Fibroblast of lung (primary cell): ENCODE measurements at regions not wholly inside any gene's neighbourhood (a gene's known extent, or its start where the extent isn't known, plus 50 kb on each side); places are given as distances from the start of the nearest gene placed in this dataset.

Experiments used
- CTCF ChIP-seq, 2 donors: IDR thresholded peaks in 1 of 2; conservative IDR thresholded peaks in 1 of 2; 1 replicate in 1 of 2; 2 replicates in 1 of 2; pipeline ENCODE4 v1.5.1; 2011 to 2012; ENCODE audit warnings: low read length in 2 of 2, control low read depth in 1 of 2, inconsistent platforms in 1 of 2, low read depth in 1 of 2, mild to moderate bottlenecking in 1 of 2
- EZH2 ChIP-seq: IDR thresholded peaks from 2 replicates; pipeline ENCODE4 v1.5.1; 2012; ENCODE audit warnings: low read length, control low read depth, mild to moderate bottlenecking; ENCODE audit errors: missing control alignments

- TF ChIP-seq CTCF (conservative IDR thresholded peaks at IDR 0.05 in 1 of 2, IDR thresholded peaks at IDR 0.05 in 1 of 2; ENCODE audit: low read depth in 1 of 2, low read length in 2 of 2) (no peak), EZH2 (no peak)
Observed at GRCh38 chr20:48034751-48035150, 249.5 kb upstream of the SULF2 start.
